ENCODE measurements at regions not wholly inside any gene's neighbourhood (a gene's known extent, or its start where the extent isn't known, plus 50 kb on each side); places are given as distances from the start of the nearest gene placed in this dataset.

DNA sequence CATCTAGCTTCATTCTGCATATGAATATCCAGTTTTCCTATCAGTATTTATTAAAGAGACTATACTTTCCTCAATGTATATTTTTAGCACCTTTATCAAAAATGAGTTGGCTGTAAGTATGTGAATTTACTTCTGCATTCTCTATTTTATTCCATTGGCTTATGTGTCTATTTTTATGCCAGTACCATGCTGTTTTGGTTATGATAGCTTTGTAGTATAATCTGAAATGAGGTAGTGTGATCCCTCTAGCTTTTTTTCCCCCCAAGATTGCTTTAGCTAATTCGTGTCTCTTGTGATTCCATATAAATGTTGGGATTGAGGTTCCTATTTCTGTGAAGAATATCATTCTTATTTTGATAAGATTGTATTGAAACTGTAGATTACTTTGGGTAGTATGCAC is 469.1 kb upstream of the MAP3K7 start:
- TF ChIP-seq YY1 (IDR thresholded peaks at IDR 0.05; ENCODE audit: insufficient read depth, insufficient read length) (no peak), ZNF274 (IDR thresholded peaks at IDR 0.05; ENCODE audit: low read depth, low read length) (no peak)
